SK-N-SH (cell line): ENCODE measurements at regions not wholly inside any gene's neighbourhood (a gene's known extent, or its start where the extent isn't known, plus 50 kb on each side); places are given as distances from the start of the nearest gene placed in this dataset.

Experiments used
- CTCF ChIA-PET: fragments of 300-600, 350-600 bp; formaldehyde crosslinking; extraction: SDS; loops from one replicate; lab custom pipeline; 2021; lab: Yijun Ruan, JAX
- POLR2A ChIA-PET: fragments of 350-600 bp; sonication (Branson Sonifier 250); formaldehyde crosslinking; extraction: SDS; loops from one replicate; lab custom pipeline; 2020; ENCODE audit warnings: antibody characterized with exemption, inconsistent platforms; lab: Yijun Ruan, JAX
- DNase-seq: peaks from one replicate; pipeline ENCODE4 v3.0.0; 2012
- H2AFZ ChIP-seq: fragments of 200-600 bp; sonication (generic); 2 replicates; pipeline ENCODE4 v1.8.1; 2016; ENCODE audit warnings: antibody characterized with exemption, mild to moderate bottlenecking, low read depth
- H3F3A ChIP-seq: fragments of 200-600 bp; sonication (generic); replicated peaks from 2 replicates; pipeline ENCODE3; 2016; ENCODE audit warnings: antibody characterized with exemption, mild to moderate bottlenecking; ENCODE audit not compliant: insufficient read depth
- H3K27ac ChIP-seq, 2 experiments: fragments of 200-500 bp in 1 of 2; fragments of 200-600 bp in 1 of 2; sonication (Bioruptor generic) in 1 of 2; sonication (generic), shearing (Covaris generic) in 1 of 2; 2 replicates each; pipeline versions ENCODE4 v1.5.1 to v1.6.1; 2014 to 2016; ENCODE audit warnings: low read depth in 2 of 2, inconsistent platforms in 1 of 2, low read length in 1 of 2, mild to moderate bottlenecking in 1 of 2, mixed read lengths in 1 of 2
- H3K27me3 ChIP-seq: fragments of 200-600 bp; sonication (generic), shearing (Covaris generic); 2 replicates; pipeline ENCODE4 v1.6.1; 2016; ENCODE audit warnings: mixed run types; ENCODE audit not compliant: insufficient read depth
- H3K36me3 ChIP-seq, 2 experiments: fragments of 200-500 bp in 1 of 2; fragments of 200-600 bp in 1 of 2; sonication (Bioruptor generic) in 1 of 2; sonication (generic) in 1 of 2; replicated peaks in 1 of 2; 2 replicates each; pipeline versions ENCODE3 to v1.5.1; 2014 to 2016; ENCODE audit warnings: low read length in 1 of 2, mild to moderate bottlenecking in 1 of 2; ENCODE audit not compliant: insufficient read depth in 2 of 2, control insufficient read depth in 1 of 2
- H3K4me1 ChIP-seq, 2 experiments: fragments of 200-500 bp in 1 of 2; fragments of 200-600 bp in 1 of 2; sonication (Bioruptor generic) in 1 of 2; sonication (generic), shearing (Covaris generic) in 1 of 2; 2 replicates each; pipeline versions ENCODE4 v1.5.1 to v1.6.1; 2014 to 2016; ENCODE audit warnings: low read depth in 1 of 2, low read length in 1 of 2, mixed run types in 1 of 2; ENCODE audit not compliant: insufficient read depth in 2 of 2, control insufficient read depth in 1 of 2
- H3K4me2 ChIP-seq: fragments of 200-600 bp; sonication (generic), shearing (Covaris generic); 2 replicates; pipeline ENCODE4 v1.6.1; 2017; ENCODE audit warnings: mixed run types
- H3K4me3 ChIP-seq, 2 experiments: fragments of 200-500 bp in 1 of 2; fragments of 200-600 bp in 1 of 2; sonication (Bioruptor generic) in 1 of 2; sonication (generic), shearing (Covaris generic) in 1 of 2; 2 replicates each; pipeline versions ENCODE4 v1.5.1 to v1.8.1; 2014 to 2016; ENCODE audit warnings: low read depth in 2 of 2, inconsistent platforms in 1 of 2, low read length in 1 of 2, mild to moderate bottlenecking in 1 of 2, mixed read lengths in 1 of 2, moderate library complexity in 1 of 2
- H3K79me2 ChIP-seq: fragments of 200-600 bp; sonication (generic); 2 replicates; pipeline ENCODE4 v1.8.1; 2017; ENCODE audit warnings: mild to moderate bottlenecking; ENCODE audit not compliant: insufficient read depth
- H3K9ac ChIP-seq: fragments of 200-600 bp; sonication (generic); 2 replicates; pipeline ENCODE4 v1.6.1; 2017; ENCODE audit warnings: mixed run types
- H3K9me2 ChIP-seq: fragments of 200-600 bp; sonication (generic); 2 replicates; pipeline ENCODE4 v1.6.1; 2017; ENCODE audit warnings: mixed run types
- H3K9me3 ChIP-seq: fragments of 200-600 bp; sonication (generic); 2 replicates; pipeline ENCODE4 v1.6.1; 2017; ENCODE audit warnings: mixed run types, mild to moderate bottlenecking, moderate library complexity
- H4K20me1 ChIP-seq: fragments of 200-600 bp; sonication (generic); 2 replicates; pipeline ENCODE4 v1.6.1; 2017; ENCODE audit warnings: mild to moderate bottlenecking, mixed run types; ENCODE audit not compliant: insufficient read depth
- CHD2 ChIP-seq: fragments of 150-350 bp; IDR thresholded peaks from 2 replicates; pipeline ENCODE4 v1.6.1; 2018; ENCODE audit warnings: low read length; ENCODE audit not compliant: partially characterized antibody
- EP300 ChIP-seq, 2 experiments: IDR thresholded peaks; 2 replicates each; pipeline versions ENCODE4 v1.4.0 to v1.6.1; 2012; ENCODE audit warnings: borderline replicate concordance in 1 of 2, low read depth in 1 of 2, low read length in 1 of 2
- EZH2phosphoT487 ChIP-seq: fragments of 200-600 bp; sonication (generic); IDR thresholded peaks from 2 replicates; pipeline ENCODE4 v1.6.1; 2017; ENCODE audit warnings: low read depth, mixed run types, mild to moderate bottlenecking, antibody characterized with exemption, moderate library complexity, borderline replicate concordance
- FOXJ3 ChIP-seq: sonication (generic); formaldehyde crosslinking; IDR thresholded peaks from 2 replicates; pipeline ENCODE4 v1.5.1; 2020; ENCODE audit warnings: mild to moderate bottlenecking, missing genetic modification reagents
- IRF3 ChIP-seq: fragments of 150-350 bp; IDR thresholded peaks from 2 replicates; pipeline ENCODE4 v1.6.1; 2016; ENCODE audit warnings: mild to moderate bottlenecking, low read depth, low read length
- MAX ChIP-seq: IDR thresholded peaks from 2 replicates; pipeline ENCODE4 v1.4.0; 2012; ENCODE audit warnings: low read depth
- REST ChIP-seq: IDR thresholded peaks from 2 replicates; pipeline ENCODE4 v1.6.1; 2012; ENCODE audit warnings: mild to moderate bottlenecking, low read depth, low read length, moderate library complexity
- RFX5 ChIP-seq: IDR thresholded peaks from 2 replicates; pipeline ENCODE4 v1.6.1; 2012; ENCODE audit warnings: mild to moderate bottlenecking, improper control_type of control experiment, low read length
- TCF12 ChIP-seq: IDR thresholded peaks from 2 replicates; pipeline ENCODE4 v1.4.0; 2012
- USF1 ChIP-seq: IDR thresholded peaks from 2 replicates; pipeline ENCODE4 v1.4.0; 2012; ENCODE audit warnings: low read depth, borderline replicate concordance
- WGBS: methylation state at CpG from one replicate; pipeline ENCODE4 v1.1.6; 2017; ENCODE audit warnings: low lambda C conversion rate; 5-methylcytosine and 5-hydroxymethylcytosine counted together

GRCh38 chr9:134240361-134240760 is 76.0 kb upstream of the RNU6ATAC start:
- no peaks in the 10 kb centered on the region for H3K27me3 ChIP-seq
- H3K36me3 ChIP-seq, result no peaks in the 10 kb centered on the region
- CTCF ChIA-PET, result no interaction called here
- no peak overlapping the region for H3K4me3 ChIP-seq
- no peaks in the 10 kb centered on the region for H3K79me2 ChIP-seq
- no peak overlapping the region for H3K4me2 ChIP-seq
- H3K9ac ChIP-seq, result no peak overlapping the region
- no peak for DNase-seq
- H4K20me1 ChIP-seq, result no peaks in the 10 kb centered on the region
- POLR2A ChIA-PET, result no interaction called here
- no peaks in the 10 kb centered on the region for H3K9me2 ChIP-seq
- H2AFZ ChIP-seq, result no peak overlapping the region
- peaks cover 0 to 8% of the 10 kb centered on the region in 2 experiments; a peak in 1 of 4 replicates for H3K4me1 ChIP-seq
- TF ChIP-seq REST, result no peak
- no peak for TF ChIP-seq FOXJ3
- no peak for TF ChIP-seq TCF12
- no peak for TF ChIP-seq IRF3
- TF ChIP-seq EZH2phosphoT487, result no peak
- no peak for TF ChIP-seq USF1
- TF ChIP-seq MAX, result no peak
- TF ChIP-seq CHD2, result no peak
- TF ChIP-seq EP300 (IDR thresholded peaks at IDR 0.05; ENCODE audit: borderline replicate concordance in 1 of 2, low read depth in 1 of 2, low read length in 1 of 2), result no peak
- TF ChIP-seq RFX5, result no peak
- TF ChIP-seq, all 33 proteins: peak for 0
- H3K9me3 ChIP-seq, result no peaks in the 10 kb centered on the region
- no peaks in the 10 kb centered on the region for H3F3A ChIP-seq
- no CpG with 5 or more reads among the region's 11 CpGs for WGBS
- H3K27ac ChIP-seq, result no peak overlapping the region

- TF ChIP-seq USF1, result no peak
- TF ChIP-seq, all 33 proteins: peak for 0
- WGBS, result 76% methylated on average over 16 of the region's 19 CpGs
- ChIA-PET CTCF (no interaction called here), POLR2A (no interaction called here)
- Histone ChIP-seq H3K9me2 (no peaks in the 10 kb centered on the region), H3K4me3 (no peak overlapping the region), H3K4me1 (no peaks in the 10 kb centered on the region), H3F3A (no peaks in the 10 kb centered on the region), H2AFZ (no peak overlapping the region), H3K9me3 (peaks cover 3% of the 10 kb centered on the region; the same call in 1 of the 2 replicates), H3K4me2 (no peak overlapping the region), H3K36me3 (no peaks in the 10 kb centered on the region), H4K20me1 (no peaks in the 10 kb centered on the region), H3K27me3 (no peaks in the 10 kb centered on the region), H3K9ac (no peak overlapping the region), H3K27ac (no peak overlapping the region), H3K79me2 (no peaks in the 10 kb centered on the region)
- DNase-seq, result no peak
These were observed 78.3 kb upstream of the RNU6ATAC start for GRCh38 chr9:134242706-134243105.
